ENCODE measurements at regions not wholly inside any gene's neighbourhood (a gene's known extent, or its start where the extent isn't known, plus 50 kb on each side); places are given as distances from the start of the nearest gene placed in this dataset.

GRCh38 chr2:196341277-196341841, 170.0 kb upstream of the STK17B start:
- Mint-ChIP-seq H3K4me1 (ENCODE audit: unreplicated experiment) (peaks cover 3% of the 10 kb centered on the region), H3K9me3 (no peaks in the 10 kb centered on the region), H3K27me3 (no peaks in the 10 kb centered on the region), H3K36me3 (peaks cover 4% of the 10 kb centered on the region), H3K4me3 (no peak overlapping the region), H3K27ac (no peak overlapping the region)
- TF ChIP-seq, protein P1, sequence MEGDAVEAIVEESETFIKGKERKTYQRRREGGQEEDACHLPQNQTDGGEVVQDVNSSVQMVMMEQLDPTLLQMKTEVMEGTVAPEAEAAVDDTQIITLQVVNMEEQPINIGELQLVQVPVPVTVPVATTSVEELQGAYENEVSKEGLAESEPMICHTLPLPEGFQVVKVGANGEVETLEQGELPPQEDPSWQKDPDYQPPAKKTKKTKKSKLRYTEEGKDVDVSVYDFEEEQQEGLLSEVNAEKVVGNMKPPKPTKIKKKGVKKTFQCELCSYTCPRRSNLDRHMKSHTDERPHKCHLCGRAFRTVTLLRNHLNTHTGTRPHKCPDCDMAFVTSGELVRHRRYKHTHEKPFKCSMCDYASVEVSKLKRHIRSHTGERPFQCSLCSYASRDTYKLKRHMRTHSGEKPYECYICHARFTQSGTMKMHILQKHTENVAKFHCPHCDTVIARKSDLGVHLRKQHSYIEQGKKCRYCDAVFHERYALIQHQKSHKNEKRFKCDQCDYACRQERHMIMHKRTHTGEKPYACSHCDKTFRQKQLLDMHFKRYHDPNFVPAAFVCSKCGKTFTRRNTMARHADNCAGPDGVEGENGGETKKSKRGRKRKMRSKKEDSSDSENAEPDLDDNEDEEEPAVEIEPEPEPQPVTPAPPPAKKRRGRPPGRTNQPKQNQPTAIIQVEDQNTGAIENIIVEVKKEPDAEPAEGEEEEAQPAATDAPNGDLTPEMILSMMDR (conservative IDR thresholded peaks at IDR 0.05), result no peak
- no peak for DNase-seq (ENCODE audit: extremely low spot score, unreplicated experiment)

- H3K9me3 Mint-ChIP-seq, result no peaks in the 10 kb centered on the region
- no peaks in the 10 kb centered on the region for H3K27me3 Mint-ChIP-seq
- no peak overlapping the region for H3K4me3 Mint-ChIP-seq
- H3K4me1 Mint-ChIP-seq (ENCODE audit: unreplicated experiment), result no peaks in the 10 kb centered on the region
- H3K27ac Mint-ChIP-seq, result no peak overlapping the region
- TF ChIP-seq, protein P1 (conservative IDR thresholded peaks at IDR 0.05), result no peak
- peaks cover 4% of the 10 kb centered on the region for H3K36me3 Mint-ChIP-seq
- no peak for DNase-seq (ENCODE audit: extremely low spot score, unreplicated experiment)
Observed at GRCh38 chr2:196344397-196344796, 173.0 kb upstream of the STK17B start.

- TF ChIP-seq, protein P1 (conservative IDR thresholded peaks at IDR 0.05), result no peak
- Mint-ChIP-seq H3K27ac (no peak overlapping the region), H3K36me3 (peaks cover 3% of the 10 kb centered on the region), H3K4me1 (ENCODE audit: unreplicated experiment) (peaks cover 4% of the 10 kb centered on the region), H3K9me3 (no peaks in the 10 kb centered on the region), H3K4me3 (no peak overlapping the region), H3K27me3 (no peaks in the 10 kb centered on the region)
- no peak for DNase-seq (ENCODE audit: extremely low spot score, unreplicated experiment)
Observed at GRCh38 chr2:196353717-196354116, 182.3 kb upstream of the STK17B start.

DNA sequence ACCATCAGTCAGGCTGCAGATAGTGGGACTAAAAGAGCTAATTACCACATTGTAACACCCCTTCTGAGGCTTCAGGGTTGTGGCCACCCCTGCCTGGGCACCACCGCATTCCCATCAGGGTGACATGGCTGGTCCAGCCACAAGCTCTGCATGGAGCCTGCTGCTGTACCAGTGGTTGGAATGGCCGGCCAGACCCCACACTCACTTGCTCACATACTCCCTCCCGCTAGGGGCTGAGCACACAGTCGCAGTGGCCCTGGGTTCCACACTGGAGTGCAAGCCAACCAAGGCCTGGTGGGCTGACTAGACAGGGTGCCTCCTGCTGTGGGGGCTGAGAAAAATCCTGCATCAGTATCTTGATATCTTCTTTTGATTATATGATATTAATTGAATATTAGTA, 182.8 kb upstream of the STK17B start:
- TF ChIP-seq, protein P1 (conservative IDR thresholded peaks at IDR 0.05), result no peak
- Mint-ChIP-seq H3K27me3 (no peaks in the 10 kb centered on the region), H3K27ac (no peak overlapping the region), H3K4me3 (no peak overlapping the region), H3K9me3 (no peaks in the 10 kb centered on the region), H3K36me3 (peaks cover 3% of the 10 kb centered on the region), H3K4me1 (ENCODE audit: unreplicated experiment) (peaks cover 4% of the 10 kb centered on the region)
- no peak for DNase-seq (ENCODE audit: extremely low spot score, unreplicated experiment)

GRCh38 chr2:196356332-196356731, 185.0 kb upstream of the STK17B start:
- TF ChIP-seq, protein P1 (conservative IDR thresholded peaks at IDR 0.05), result no peak
- H3K27me3 Mint-ChIP-seq, result no peaks in the 10 kb centered on the region
- no peak for DNase-seq (ENCODE audit: extremely low spot score, unreplicated experiment)
- H3K36me3 Mint-ChIP-seq, result no peaks in the 10 kb centered on the region
- no peaks in the 10 kb centered on the region for H3K9me3 Mint-ChIP-seq
- H3K4me3 Mint-ChIP-seq, result no peak overlapping the region
- peaks cover under 1% of the 10 kb centered on the region for H3K4me1 Mint-ChIP-seq (ENCODE audit: unreplicated experiment)
- H3K27ac Mint-ChIP-seq, result no peak overlapping the region

- TF ChIP-seq, protein P1 (conservative IDR thresholded peaks at IDR 0.05), result no peak
- H3K27me3 Mint-ChIP-seq, result no peaks in the 10 kb centered on the region
- H3K27ac Mint-ChIP-seq, result no peak overlapping the region
- H3K4me3 Mint-ChIP-seq, result no peak overlapping the region
- peaks cover 10% of the 10 kb centered on the region for H3K4me1 Mint-ChIP-seq (ENCODE audit: unreplicated experiment)
- no peak for DNase-seq (ENCODE audit: extremely low spot score, unreplicated experiment)
- H3K36me3 Mint-ChIP-seq, result no peaks in the 10 kb centered on the region
- no peaks in the 10 kb centered on the region for H3K9me3 Mint-ChIP-seq
Observed at GRCh38 chr2:196360650-196361049, 189.3 kb upstream of the STK17B start.

All from type B pancreatic cell (in vitro differentiated cells).